GM20000 (cell line): ENCODE measurements at regions not wholly inside any gene's neighbourhood (a gene's known extent, or its start where the extent isn't known, plus 50 kb on each side); places are given as distances from the start of the nearest gene placed in this dataset.

Experiments used
- DNase-seq: peaks from one replicate; pipeline ENCODE4 v3.0.0; 2012; ENCODE audit warnings: low spot score
- CTCF ChIP-seq: IDR thresholded peaks from 2 replicates; pipeline ENCODE4 v1.5.1; 2012; ENCODE audit warnings: mild to moderate bottlenecking, control low read depth; ENCODE audit errors: extremely low read depth, missing control alignments

GRCh38 chr4:108405586-108405985 is 214.8 kb upstream of the RPL34 start:
- DNase-seq: no peak
- TF ChIP-seq CTCF: no peak

GRCh38 chr4:108400309-108400708 is 220.1 kb upstream of the RPL34 start:
- no peak for TF ChIP-seq CTCF
- DNase-seq: no peak

GRCh38 chr4:108399610-108400265 is 220.6 kb upstream of the RPL34 start:
- TF ChIP-seq CTCF: no peak
- DNase-seq: no peak

- no peak for DNase-seq
- no peak for TF ChIP-seq CTCF
Measured at GRCh38 chr4:108398836-108399235, 221.5 kb upstream of the RPL34 start.

- TF ChIP-seq CTCF: no peak
- DNase-seq: no peak
Measured at GRCh38 chr4:108398316-108398715, 222.1 kb upstream of the RPL34 start.

GRCh38 chr4:108397850-108398249 is 222.5 kb upstream of the RPL34 start:
- no peak for TF ChIP-seq CTCF
- DNase-seq: no peak

- TF ChIP-seq CTCF: no peak
- DNase-seq: no peak
Measured at GRCh38 chr4:108396900-108397497, 223.4 kb upstream of the RPL34 start.
